Right ventricle myocardium inferior (tissue), 1 donor: ENCODE measurements at regions not wholly inside any gene's neighbourhood (a gene's known extent, or its start where the extent isn't known, plus 50 kb on each side); places are given as distances from the start of the nearest gene placed in this dataset.

Experiments
- ATAC-seq: fragments of 200-7000 bp; cut with Tn5 transposase; one replicate; pipeline ENCODE4 v1.9.1; 2020; ENCODE audit warnings: mild to moderate bottlenecking, moderate library complexity
- DNase-seq: peaks from one replicate; pipeline ENCODE4 v3.0.0; 2021; ENCODE audit errors: missing footprints
- intact Hi-C: fragments of 100-400 bp; cut with DNase I; formaldehyde crosslinking; loops from one replicate; pipeline ENCODE4 v1.11.0; 2022
- donor health status: DM: no; HTN: yes; CAD: no; lungs with severe emphysema.

- ATAC-seq, result no peak
- intact Hi-C loops, result no loop called here
- DNase-seq, result no peak
Measured at GRCh38 chr4:185889585-185889984, 77.6 kb upstream of the SORBS2 start.

- no peak for DNase-seq
- ATAC-seq, result no peak
- intact Hi-C loops, result no loop called here
Measured at GRCh38 chr4:185890196-185890595, 78.2 kb upstream of the SORBS2 start.

- ATAC-seq (no peak), DNase-seq (no peak)
- intact Hi-C loops, result no loop called here
Measured at GRCh38 chr4:185892165-185892564, 80.2 kb upstream of the SORBS2 start.

GRCh38 chr4:185893500-185893899, 81.5 kb upstream of the SORBS2 start:
- no peak for DNase-seq
- ATAC-seq, result no peak
- intact Hi-C loops, result no loop called here

GRCh38 chr4:185894481-185894880, 82.5 kb upstream of the SORBS2 start:
- ATAC-seq, result no peak

GRCh38 chr4:185895351-185895750, 83.4 kb upstream of the SORBS2 start:
- DNase-seq (no peak), ATAC-seq (no peak)
- intact Hi-C loops, result no loop called here

More at GRCh38 chr4:185894481-185894880, 82.5 kb upstream of the SORBS2 start:
- intact Hi-C loops, result no loop called here
- no peak for DNase-seq

GRCh38 chr4:185895866-185896265, 83.9 kb upstream of the SORBS2 start:
- intact Hi-C loops, result no loop called here
- DNase-seq (no peak), ATAC-seq (no peak)

- DNase-seq (no peak), ATAC-seq (no peak)
- intact Hi-C loops, result no loop called here
Measured at GRCh38 chr4:185896817-185897488, 85.0 kb upstream of the SORBS2 start.

- ATAC-seq (no peak), DNase-seq (no peak)
- intact Hi-C loops, result no loop called here
Measured at GRCh38 chr4:185898413-185898812, 86.4 kb upstream of the SORBS2 start.

- intact Hi-C loops, result no loop called here
- no peak for DNase-seq
- ATAC-seq, result no peak
Measured at GRCh38 chr4:185899833-185900232, 87.8 kb upstream of the SORBS2 start.

GRCh38 chr4:185902654-185903053, 90.7 kb upstream of the SORBS2 start:
- DNase-seq (no peak), ATAC-seq (no peak)
- intact Hi-C loops, result no loop called here

- intact Hi-C loops, result no loop called here
- ATAC-seq, result no peak
- DNase-seq, result no peak
Measured at GRCh38 chr4:185903205-185903604, 91.2 kb upstream of the SORBS2 start.

GRCh38 chr4:185904381-185904780, 92.4 kb upstream of the SORBS2 start:
- ATAC-seq (no peak), DNase-seq (no peak)
- intact Hi-C loops, result no loop called here

- intact Hi-C loops, result no loop called here
- ATAC-seq, result no peak
- no peak for DNase-seq
Measured at GRCh38 chr4:185909972-185910371, 98.0 kb upstream of the SORBS2 start.

GRCh38 chr4:185911556-185912064, 99.6 kb upstream of the SORBS2 start:
- DNase-seq (no peak), ATAC-seq (no peak)
- intact Hi-C loops, result no loop called here

GRCh38 chr4:185912779-185913178, 100.8 kb upstream of the SORBS2 start:
- no peak for DNase-seq
- no peak for ATAC-seq
- intact Hi-C loops, result no loop called here

GRCh38 chr4:185914583-185915199, 102.7 kb upstream of the SORBS2 start:
- ATAC-seq (no peak), DNase-seq (no peak)
- intact Hi-C loops, result no loop called here

- DNase-seq (no peak), ATAC-seq (no peak)
- intact Hi-C loops, result no loop called here
Measured at GRCh38 chr4:185915271-185915670, 103.3 kb upstream of the SORBS2 start.

- no peak for ATAC-seq
- intact Hi-C loops, result no loop called here
Measured at GRCh38 chr4:185915817-185916216, 103.8 kb upstream of the SORBS2 start.

GRCh38 chr4:185916231-185916630, 104.2 kb upstream of the SORBS2 start:
- ATAC-seq, result no peak
- intact Hi-C loops, result no loop called here
- DNase-seq, result no peak

More at GRCh38 chr4:185915817-185916216, 103.8 kb upstream of the SORBS2 start:
- no peak for DNase-seq

GRCh38 chr4:185916683-185917082, 104.7 kb upstream of the SORBS2 start:
- no peak for DNase-seq
- intact Hi-C loops, result no loop called here
- ATAC-seq, result no peak
